ENCODE measurements at regions not wholly inside any gene's neighbourhood (a gene's known extent, or its start where the extent isn't known, plus 50 kb on each side); places are given as distances from the start of the nearest gene placed in this dataset.

- TF ChIP-seq CTCF (IDR thresholded peaks at IDR 0.05; ENCODE audit: poor library complexity): no peak
- no peak for TF ChIP-seq EZH2 (IDR thresholded peaks at IDR 0.05; ENCODE audit: borderline replicate concordance)
Measured at GRCh38 chr22:42324990-42325710, 54.7 kb upstream of the TCF20 start.

All from hepatocyte (in vitro differentiated cells).